ENCODE measurements at regions not wholly inside any gene's neighbourhood (a gene's known extent, or its start where the extent isn't known, plus 50 kb on each side); places are given as distances from the start of the nearest gene placed in this dataset.

DNA sequence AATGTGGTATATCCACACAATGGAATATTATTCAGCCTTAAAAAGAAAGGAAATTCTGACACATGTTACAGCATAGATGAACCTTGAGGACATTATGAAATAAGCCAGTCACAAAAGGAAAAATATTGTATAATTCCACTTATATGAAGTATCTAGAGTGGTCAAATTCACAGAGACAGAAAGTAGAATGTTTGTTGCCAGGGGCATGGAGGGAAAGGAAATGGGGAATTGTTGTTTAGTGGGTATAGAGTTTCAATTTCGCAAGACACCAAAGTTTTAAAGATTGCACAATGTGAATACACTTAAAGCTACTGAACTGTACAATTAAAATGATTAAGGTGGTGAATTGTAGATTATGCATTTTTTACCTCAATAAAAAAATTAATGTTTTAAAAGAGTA lies 92.9 kb downstream of the TXNL1 start:
- no peak for DNase-seq (ENCODE audit: low spot score)

DNA sequence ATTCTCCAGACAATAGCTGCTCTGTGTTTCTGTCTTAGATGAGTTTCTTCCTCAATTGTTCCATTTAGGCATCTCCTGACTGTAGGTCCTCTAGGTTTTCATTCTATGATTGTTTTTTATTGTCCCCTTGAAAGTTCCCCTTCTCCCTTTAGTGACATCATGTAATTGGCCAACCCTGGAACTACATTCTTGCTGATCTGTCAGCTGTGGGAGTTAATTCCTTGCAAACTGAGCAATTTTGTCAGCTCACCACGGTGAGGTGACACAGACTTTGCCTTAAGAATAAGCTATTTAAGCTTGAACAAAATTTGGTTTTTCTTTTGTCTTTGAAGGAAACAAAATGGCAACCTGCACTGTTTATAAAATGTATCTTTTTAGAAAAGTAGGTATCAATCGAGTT lies 95.9 kb downstream of the TXNL1 start:
- DNase-seq (ENCODE audit: low spot score) = no peak

DNA sequence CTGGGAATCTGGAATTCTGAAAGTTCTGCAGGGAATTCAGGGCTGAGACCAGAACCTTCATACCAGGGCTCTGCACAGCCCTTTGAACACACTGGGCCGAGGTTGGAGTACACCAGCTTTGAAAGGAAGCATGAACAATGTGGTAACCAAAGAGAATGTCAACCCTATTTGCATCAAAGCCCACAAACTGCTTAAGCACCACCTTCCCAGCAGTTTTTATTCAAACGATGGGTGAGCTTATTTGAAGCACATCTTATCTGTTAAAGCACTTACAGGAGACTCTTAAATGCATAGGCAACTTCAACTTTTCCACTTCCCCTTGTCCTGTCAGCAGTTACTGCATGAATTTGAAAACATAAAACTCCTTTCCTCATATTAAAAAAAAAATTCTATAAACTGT lies 96.6 kb downstream of the TXNL1 start:
- DNase-seq (ENCODE audit: low spot score) = no peak

DNA sequence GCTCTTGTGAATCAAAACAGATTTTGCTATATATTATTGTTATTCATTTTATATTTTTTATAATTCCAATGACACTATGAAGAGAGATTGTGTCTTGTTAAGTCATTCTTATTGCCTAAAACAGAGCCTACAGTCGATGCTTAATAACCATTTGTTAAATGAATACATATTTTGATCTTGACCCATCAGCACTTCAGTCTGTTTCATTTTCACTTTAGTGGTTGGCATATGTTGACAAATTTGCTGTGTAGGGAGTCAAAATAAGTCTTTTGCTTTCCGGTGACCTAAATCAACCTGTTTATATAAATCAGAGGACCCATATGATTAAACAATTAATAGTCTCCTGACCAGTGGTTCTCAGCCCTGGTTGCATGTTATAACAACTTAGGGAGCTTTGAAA lies 97.1 kb downstream of the TXNL1 start:
- no peak for DNase-seq (ENCODE audit: low spot score)

DNA sequence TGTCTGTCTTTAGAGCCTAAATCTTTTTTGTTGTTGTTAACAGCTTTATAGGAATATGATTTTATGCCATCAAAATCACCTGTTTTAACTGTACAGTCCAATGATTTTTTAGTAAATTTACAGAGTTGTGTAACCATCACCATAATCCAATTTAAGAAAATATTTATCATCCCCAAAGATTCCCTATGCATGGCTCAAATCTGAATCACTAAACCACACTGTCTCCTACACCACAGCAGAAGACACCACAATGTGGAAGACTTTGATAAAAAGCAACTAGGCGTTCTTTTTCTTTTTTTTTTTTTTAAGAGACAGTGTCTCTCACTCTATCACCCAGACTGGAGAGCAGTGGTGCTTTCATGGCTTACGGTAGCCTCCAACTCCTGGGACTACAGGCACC lies 99.6 kb downstream of the TXNL1 start:
- no peak for DNase-seq (ENCODE audit: low spot score)

DNA sequence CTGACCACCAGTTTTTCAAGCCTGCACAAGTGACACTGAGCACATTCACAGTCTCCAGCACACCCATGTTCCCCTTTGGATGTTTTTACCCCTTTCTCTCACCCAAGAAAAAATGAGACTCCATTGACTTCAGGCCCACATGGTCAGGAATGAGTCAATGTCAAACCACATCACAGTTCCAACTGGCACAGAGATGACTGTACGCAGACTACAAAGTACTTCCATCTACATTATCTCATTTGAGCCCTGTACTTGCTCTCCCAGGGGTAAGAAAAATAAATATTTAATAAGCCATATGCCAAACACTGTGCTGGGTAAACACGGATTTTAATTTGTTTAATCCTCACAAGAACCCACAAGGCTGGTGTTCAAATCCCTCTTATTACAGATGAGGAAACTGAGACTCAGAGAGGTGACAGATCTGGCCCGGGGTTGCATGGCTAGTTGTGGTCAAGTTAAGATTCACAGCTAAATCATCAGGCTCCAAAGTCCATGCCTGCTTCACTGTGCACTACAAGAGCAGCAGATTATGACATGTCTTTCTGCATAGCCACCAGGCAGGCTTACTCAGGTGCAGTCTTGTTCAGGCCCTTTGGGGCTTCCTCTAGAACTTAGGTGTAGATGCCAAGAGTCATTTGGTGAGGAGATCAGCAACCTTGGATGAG lies 106.1 kb downstream of the TXNL1 start:
- no peak for DNase-seq (ENCODE audit: low spot score)

DNA sequence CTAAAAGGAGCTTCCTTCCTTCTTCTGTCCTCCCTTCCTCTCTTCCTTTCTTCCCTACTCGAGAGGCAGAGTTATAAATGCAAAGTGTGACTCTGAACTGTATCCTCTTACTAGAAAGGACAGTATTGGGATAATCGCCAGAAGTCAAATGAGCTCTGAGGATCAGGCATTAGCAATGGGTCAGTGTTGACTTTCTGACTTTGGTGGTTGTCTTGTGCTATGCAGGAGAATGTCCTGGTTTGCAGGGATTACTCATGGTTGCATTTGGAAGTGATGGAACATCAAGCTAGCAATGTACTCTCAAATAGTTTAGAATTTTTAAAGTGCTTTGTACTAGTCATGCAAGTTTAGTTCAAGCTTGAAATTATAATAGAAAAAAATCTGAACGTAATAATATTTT lies 115.6 kb downstream of the TXNL1 start:
- no peak for DNase-seq (ENCODE audit: low spot score)

DNA sequence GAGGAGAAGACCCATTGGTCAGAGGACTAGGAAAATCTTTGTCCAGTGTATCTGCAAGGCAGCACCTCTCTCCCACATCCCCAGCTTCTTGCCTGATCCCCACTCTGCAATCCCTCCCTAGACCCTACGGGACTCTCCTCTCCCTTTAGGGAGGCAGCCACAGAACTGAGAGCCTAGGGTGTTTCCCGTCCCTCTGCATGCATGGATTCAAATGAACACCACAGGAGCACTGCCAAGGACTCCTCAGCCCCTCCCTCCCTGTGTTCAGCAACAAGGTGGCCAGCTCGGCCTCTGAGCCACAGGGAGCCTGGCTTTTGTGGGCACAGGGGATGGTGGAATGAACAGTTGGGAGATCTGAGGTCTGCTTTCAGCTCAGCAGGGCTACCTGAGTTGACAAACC lies 117.1 kb downstream of the TXNL1 start:
- no peak for DNase-seq (ENCODE audit: low spot score)

DNA sequence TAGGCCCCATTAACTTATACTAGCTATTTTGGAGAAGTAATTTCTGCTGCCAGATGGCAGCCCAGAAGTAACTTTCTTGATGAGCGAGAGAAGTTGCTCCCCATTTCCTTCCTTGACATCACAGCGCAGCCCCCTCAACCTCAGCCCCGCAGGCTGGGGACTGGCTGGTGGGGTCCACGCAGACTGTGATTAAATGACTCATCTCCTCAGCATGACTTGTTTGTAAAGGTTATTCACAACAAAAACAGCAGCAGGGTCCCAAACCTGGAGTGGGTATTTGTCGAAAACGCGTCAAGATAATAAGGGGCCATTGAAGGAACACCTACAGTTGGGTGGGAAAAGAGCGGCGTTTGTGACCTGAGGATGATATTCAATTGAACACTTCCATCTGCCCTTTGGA lies 120.6 kb downstream of the TXNL1 start:
- no peak for DNase-seq (ENCODE audit: low spot score)

DNA sequence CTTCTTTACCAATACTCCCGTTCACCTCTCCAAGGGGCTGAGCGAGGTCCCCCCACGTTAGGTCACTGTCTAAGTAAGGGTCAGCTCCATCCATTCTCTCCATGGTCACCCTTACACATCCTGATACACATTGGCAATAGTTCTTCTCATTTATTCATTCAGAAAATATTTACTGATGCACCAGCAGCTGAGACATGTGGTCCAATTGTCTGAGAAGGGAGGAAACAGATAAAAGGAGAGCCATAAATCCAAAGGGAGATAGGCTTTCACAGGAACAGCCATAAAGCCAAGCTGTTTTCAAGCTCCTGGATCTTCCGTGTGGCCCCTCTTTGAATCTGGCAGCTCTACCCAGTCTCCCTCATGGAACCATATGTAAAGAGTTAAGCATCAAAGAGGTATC lies 121.2 kb downstream of the TXNL1 start:
- DNase-seq (ENCODE audit: low spot score) = no peak

DNA sequence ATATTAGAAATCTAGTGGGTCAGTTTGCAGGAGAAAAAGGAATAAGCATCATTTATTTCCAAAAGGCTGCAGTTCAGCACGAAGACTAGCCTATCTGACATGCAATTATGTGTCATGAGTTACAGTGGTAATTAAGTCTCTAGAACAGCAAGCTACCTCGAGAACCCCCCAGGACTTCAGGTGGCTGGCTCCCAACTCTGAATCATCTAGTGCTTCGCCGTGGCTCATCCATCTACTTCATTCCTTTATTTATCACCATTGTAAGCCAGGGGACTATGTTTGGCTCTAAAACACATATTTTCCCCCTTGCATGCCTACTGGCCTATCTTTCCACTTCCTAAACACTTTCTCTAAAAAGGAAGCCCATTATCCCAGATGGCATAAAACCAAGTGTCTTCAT lies 121.6 kb downstream of the TXNL1 start:
- DNase-seq (ENCODE audit: low spot score) = no peak

DNA sequence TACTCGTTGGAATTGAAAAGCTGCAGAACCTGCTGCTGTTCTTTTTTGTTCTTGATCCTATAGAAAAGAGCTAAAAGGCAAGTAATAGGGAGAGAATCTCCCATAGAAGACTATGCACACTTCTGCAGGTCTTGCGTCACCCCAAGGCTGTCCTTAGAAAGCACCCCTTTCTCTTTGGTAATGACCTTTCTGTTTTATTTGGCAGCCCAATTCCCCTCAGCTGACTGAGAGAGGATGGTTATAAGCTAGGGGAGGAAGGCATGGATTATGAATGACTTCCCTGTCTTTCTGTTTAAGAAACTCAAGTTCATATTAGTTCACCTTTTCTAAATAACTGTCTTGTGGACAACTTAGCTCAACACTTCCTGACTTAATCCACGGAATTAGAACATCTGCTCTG lies 122.9 kb downstream of the TXNL1 start:
- no peak for DNase-seq (ENCODE audit: low spot score)

DNA sequence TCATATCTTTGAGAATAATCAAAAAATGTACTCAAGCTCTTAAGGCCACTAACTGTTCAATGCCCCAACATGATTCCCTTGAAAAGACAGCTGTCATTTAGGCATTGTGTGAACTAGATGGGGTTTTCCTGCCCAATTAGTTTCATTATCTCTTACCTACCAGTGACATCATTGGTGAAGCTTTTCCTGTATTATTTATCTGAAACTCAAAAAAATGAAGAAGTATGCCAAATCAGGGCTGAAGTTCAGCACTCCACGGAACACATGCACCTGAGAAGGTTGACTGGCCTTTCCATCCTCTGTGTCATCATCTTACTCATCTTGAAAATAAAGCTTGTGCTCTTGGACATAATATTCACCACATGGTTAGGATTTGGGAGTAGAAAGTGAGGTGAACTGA lies 126.4 kb downstream of the TXNL1 start:
- DNase-seq (ENCODE audit: low spot score) = no peak

DNA sequence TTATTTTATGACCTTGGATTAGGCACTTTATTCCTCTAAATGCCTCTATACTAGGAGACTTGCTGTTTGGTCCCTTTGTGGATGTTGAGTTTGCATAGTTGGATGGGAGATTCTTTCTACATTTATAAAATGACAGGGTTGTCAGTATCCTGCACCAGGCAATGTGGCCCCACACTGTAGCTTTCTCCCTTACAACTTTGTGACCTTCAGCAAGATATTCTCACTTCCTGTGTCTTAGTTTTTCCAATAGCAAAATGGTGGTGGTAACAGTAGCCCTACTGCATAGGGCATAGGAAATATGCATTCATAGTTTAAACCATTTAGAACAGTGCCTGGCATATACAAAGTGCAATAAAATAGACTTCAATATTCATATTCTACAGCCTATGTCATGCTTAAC lies 128.3 kb downstream of the TXNL1 start:
- no peak for DNase-seq (ENCODE audit: low spot score)

DNA sequence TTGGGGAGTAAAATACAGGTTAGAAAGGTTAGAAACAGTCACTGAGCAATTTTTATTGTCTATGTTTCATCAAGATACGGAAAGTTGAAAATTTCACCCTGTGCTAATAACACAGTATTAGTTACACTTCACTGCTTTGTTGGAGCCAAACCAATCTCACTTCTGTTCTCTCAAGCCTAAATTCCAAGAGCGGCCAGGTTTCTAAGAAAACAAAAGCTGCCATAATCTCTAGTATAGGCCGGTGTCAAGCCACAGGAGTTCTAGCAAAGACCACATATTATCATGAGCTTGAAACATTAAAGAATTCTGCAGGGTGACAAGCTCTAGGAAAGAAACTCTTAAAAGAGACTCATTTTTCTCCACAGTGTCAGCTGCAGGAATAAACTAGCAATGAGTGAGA lies 128.7 kb downstream of the TXNL1 start:
- no peak for DNase-seq (ENCODE audit: low spot score)

DNA sequence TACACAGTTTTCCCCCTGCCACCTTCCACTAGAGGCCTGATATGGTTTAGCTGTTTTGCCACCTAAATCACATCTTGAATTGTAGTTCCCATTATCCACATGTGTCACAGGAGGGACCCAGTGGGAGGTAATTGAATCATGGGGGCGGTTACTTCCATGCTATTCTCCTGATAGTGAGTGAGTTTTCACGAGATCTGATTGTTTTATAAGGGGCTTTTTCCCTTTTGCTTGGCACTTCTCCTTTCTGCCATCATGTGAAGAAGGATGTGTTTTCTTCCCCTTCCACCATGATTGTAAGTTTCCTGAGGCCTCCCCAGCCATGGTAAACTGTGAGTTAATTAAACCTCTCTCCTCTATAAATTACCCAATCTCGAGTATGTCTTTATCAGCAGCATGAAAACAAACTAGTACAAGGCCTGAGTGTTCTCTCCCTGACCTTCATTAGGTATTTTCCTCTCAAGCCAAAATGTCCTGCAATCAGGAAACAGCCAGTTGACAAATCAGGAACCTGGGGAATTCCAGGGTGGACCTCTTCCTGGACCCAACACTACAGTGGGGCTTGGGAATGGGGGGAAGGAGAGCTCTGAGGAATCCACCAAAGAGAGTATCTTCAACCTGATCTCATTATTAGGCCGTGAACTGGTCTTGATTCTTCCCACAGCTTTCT lies 129.9 kb downstream of the TXNL1 start:
- no peak for DNase-seq (ENCODE audit: low spot score)

DNA sequence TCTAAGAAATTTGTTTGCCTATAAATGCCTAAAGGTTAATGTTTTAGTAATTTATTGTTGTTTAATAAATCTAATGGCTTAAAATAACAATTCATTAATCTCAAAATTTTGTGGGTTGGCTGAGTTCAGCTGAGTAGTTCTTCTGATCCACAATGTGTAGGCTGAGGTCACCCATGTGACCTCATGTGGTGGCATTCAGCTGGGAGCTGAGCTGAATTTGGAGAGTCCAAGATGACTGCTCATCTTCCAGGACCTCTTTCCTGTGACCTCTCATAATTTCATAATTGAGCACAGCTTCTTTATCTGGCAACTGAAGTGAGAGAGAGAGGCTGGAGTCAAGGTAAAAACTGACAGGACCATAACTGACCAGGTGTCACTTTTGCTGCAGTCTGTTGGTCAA lies 132.4 kb downstream of the TXNL1 start:
- no peak for DNase-seq (ENCODE audit: low spot score)

DNA sequence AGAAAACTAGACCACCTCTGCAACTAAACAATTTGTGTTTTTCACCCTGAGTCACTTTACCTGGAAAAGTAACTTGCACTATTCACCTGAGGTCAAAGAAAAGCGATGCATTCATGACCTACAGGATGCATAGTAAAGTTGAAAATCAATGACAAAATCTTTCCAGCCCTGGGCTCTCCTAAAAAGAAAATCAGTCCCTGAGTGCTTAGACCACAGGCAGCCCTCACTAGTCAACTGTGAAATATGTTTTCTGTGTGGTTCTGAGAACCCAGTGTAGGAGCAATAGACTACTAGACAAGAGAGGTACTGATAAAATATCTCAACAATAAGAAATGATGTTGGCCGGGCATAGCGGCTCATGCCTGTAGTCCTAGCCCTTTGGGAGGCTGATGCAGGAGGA lies 133.1 kb downstream of the TXNL1 start:
- DNase-seq (ENCODE audit: low spot score) = no peak

DNA sequence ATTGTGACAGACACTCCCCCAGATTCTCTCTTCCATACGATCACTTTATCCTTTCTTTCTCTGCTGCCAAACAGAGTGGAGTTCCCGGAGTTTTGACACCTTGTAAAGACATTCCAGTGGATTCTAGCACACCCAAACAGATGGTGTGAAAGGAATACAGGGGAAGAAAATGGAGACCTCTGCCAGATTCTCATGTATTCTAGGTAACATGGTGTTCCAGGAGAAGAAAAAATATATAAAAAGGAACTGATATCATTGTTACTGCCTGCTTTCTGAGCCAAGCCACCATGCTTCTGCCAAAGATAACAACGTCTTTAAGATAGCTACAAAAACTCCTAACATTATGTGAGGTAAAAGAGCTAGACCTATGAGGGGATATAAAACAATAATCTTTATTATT lies 136.5 kb downstream of the TXNL1 start:
- no peak for DNase-seq (ENCODE audit: low spot score)

DNA sequence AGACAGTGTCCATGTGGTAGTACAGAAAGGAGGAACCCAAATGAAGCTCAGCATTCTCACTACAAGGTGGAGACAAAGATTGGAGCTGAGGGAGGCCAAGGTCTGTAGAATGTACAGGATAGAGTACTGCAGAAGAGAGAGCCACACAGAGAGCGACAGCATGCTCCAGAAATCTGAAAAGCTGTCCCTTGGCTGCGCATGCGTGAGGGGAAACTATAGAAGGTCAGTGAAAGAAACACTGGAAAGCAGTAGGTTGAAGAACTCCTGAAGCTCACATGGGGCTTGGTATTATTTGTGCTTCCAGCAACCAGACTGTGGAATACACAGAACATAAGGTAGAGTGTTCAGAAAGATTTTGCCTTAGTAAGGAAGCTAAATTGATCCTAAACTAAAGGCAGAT lies 142.5 kb downstream of the TXNL1 start:
- DNase-seq (ENCODE audit: low spot score) = no peak

DNA sequence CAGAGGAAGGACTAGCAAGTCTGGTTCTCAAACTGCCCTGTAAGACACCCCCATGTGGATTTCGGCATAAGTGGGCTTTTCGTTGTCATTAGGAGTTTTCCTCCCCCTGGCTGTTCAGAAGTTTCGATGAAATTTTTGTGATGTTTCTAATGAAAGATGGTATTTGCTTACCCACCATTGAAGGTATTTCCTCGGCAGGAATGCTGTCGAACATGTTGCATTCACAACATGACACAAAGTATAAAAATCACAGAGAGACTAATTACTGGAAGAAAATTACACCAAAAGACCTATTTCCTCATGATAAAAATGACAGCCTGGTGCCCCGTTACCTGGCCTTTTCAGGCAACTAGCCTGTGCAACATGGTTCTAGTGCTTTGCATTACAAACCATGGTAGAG lies 144.9 kb downstream of the TXNL1 start:
- DNase-seq (ENCODE audit: low spot score) = no peak

DNA sequence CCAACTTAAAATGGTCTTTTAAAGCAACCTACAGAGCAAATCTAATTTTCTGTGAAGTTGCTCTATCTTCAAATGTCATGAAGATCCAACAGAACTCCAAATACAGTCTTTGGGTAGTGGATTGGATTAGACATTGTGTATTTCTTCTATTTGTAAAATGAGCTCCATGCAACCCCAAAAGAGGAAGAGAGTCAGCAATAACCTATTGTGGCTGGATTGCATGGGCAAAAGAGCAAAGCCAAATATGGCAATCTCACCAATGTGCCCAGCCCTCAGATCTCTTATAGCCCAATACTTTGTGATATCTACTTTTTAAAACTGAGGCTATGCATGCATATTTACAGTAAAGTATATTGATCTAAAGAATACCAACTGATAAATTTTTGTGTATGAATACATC lies 146.3 kb downstream of the TXNL1 start:
- no peak for DNase-seq (ENCODE audit: low spot score)

DNA sequence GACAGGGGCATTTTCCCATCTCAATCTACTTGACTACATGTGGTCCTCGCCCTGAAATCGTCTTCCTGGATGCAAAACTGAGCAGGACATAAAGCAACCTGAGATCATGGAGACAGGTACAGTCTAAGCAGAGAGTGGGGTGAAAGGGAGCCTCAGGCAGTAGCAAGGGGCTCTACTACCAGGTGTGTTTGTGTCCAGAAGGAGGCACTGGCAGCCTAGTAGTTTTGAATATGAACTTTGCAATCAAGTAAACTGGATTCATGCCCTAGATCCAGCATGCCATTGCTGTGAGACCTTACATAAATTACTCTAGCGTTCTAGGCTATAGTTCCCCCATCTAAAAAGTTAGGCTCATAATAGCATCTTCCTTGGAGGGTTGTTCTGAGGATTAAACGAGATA lies 147.4 kb downstream of the TXNL1 start:
- no peak for DNase-seq (ENCODE audit: low spot score)

DNA sequence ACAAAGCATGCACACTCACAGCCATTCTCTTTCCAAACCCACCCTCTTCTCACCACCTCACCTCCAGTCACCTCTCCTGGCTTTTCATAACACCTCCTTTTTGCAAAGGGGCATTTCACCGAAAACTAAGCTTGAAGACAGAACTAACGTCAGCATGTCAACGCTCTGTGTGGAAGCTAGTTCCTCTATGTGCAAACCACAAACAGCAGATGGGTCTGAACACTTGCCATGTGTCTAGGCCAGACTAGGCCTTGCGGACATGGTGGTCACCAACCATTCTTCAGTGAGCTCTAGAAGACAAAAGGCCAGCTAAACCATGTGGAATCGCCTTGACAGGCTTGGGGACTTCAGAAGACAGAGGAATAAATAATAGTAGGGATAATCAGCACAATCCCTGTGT lies 148.5 kb downstream of the TXNL1 start:
- no peak for DNase-seq (ENCODE audit: low spot score)

Measured in LoVo (cell line).